ENCODE measurements at regions not wholly inside any gene's neighbourhood (a gene's known extent, or its start where the extent isn't known, plus 50 kb on each side); places are given as distances from the start of the nearest gene placed in this dataset.
"Not testable (repeated sequence)": the region's sequence is repeated elsewhere in the genome, so short reads cannot be mapped to it uniquely, and the experiment has no call there.

- DNase-seq (ENCODE audit: low read depth) = no peak
Measured at GRCh38 chr18:56488739-56489138, 149.7 kb downstream of the TXNL1 start.

- DNase-seq (ENCODE audit: low read depth) = no peak
Measured at GRCh38 chr18:56487801-56488200, 150.6 kb downstream of the TXNL1 start.

DNA sequence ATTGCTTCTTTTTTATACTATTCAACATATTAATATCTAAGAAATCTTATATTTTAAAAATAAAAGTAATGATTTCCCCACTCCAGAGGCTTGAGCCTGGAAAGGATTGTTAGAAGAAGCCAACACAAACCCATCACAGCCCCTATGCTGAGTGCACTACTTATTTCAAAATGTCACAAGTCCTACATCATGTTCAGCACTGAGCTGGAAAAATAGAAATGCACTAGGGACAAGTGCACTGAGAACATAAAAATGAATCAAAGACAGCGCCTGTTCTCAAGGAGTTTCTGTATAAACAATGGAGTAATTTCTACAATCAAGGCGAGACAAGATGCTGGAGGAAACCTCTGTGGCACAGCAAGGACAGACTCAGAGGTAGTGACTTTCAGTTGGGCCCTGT, 155.0 kb downstream of the TXNL1 start:
- no peak for DNase-seq (ENCODE audit: low read depth)

DNA sequence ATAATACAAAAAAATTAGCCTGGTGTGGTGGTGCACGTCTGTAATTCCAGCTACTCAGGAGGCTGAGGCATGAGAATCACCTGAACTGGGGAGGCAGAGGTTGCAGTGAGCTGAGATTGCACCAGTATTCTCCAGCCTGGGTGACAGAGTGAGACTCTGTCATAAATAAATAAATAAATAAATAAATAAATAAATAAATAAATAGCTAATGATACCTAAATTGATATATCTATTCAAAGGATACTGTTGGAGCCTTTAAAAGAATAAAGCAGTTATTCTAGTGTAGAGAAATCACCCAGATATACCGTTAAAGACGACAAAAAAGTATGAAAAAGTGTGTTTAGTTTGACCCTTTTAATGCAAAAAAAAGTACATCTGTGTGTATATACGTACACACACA, 155.6 kb downstream of the TXNL1 start:
- not testable (repeated sequence) for DNase-seq (ENCODE audit: low read depth)

GRCh38 chr18:56481751-56482150, 156.6 kb downstream of the TXNL1 start:
- DNase-seq (ENCODE audit: low read depth) = no peak

DNA sequence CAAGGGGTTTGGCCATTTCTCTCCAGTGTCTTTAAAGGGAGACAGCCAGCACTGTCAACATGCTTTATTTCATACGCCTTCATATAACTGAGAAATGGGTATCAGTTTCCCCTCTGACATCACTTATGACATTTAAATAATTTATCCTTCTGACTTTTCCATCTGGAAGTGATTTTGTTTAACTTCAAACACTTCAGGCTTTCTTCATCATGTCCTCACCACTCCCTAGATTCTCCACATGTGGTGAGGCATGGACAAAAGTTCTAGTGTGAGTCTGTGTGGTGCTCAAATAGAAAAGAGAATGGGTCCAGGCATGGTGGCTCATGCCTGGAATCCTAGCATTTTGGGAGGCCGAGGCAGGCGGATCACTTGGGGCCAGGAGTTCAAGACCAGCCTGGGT, 158.6 kb downstream of the TXNL1 start:
- DNase-seq (ENCODE audit: low read depth) = no peak

- DNase-seq (ENCODE audit: low read depth) = peak; percentile 25
Measured at GRCh38 chr18:56475250-56475649, 163.1 kb downstream of the TXNL1 start.

DNA sequence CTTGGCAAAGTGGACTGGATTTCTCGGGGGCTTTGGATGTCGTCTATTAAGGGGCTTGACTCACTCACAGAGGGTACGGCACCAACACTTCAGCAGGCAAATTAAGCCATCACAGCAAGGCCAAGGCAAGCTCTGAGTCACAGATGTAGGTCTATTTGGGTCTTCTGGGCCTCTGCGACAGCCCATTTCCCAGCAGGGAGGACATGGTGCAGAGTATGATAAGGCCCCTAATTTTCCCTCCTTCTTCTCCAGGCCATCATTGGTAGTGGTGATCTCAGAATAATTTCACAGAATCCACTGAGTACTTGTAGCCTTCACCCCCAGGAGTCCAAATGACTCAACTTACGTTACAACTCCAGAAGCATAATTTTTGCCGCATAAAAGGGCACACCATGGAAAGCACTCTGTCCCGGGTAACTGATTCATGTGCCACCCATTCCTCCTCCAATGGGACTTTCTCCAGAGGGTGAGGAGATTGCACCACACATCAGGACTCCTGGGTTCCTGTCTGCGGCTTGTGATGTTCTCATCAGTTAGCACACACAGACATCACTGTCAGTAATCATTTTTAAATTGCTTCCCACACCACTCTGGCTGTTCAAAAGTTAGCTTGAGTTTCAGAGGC, 164.9 kb downstream of the TXNL1 start:
- DNase-seq (ENCODE audit: low read depth) = no peak

DNA sequence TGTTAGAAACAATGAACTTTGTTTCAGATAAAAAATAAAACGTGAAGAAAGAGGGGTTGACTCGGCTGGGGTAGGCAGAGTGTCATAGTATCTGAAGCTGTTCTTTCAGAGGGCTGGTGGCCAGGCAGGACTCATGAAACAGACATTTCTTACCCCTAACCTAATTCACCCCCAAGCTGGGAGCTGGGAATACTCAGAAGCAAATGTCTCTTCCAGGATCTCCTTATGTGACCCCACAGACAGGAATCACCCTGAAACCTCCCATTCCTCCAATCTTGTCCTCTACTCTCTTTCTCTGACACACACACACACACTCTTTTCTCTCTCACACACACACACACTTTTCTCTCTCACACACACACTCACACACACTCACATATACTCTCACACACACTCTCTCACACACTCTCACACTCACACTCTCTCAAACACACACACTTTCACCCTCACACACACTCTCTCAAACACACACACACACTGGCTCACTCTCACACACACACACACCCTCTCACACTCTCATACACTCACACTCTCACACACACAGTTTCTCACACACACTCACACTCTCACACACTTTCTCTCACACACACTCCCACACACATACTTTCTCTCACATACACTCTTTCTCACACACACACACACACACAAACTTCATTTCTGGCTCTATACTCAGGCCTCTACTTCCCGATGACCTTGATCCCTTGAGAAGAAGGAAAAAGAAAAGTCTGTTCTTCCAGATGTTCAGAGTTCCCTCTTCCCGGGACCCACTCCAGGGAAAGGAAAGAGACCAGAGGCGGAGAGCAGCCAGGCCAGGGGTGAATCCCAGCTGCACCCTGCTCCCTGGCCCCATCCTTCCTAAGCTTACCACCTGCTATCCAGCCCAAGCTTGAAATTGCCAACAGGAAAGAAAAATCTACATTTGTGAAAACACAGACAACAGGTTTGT, 167.7 kb downstream of the TXNL1 start:
- DNase-seq (ENCODE audit: low read depth) = no peak

- DNase-seq (ENCODE audit: low read depth) = no peak
Measured at GRCh38 chr18:56469582-56469981, 168.8 kb downstream of the TXNL1 start.

GRCh38 chr18:56468396-56468795, 170.0 kb downstream of the TXNL1 start:
- DNase-seq (ENCODE audit: low read depth) = no peak

DNA sequence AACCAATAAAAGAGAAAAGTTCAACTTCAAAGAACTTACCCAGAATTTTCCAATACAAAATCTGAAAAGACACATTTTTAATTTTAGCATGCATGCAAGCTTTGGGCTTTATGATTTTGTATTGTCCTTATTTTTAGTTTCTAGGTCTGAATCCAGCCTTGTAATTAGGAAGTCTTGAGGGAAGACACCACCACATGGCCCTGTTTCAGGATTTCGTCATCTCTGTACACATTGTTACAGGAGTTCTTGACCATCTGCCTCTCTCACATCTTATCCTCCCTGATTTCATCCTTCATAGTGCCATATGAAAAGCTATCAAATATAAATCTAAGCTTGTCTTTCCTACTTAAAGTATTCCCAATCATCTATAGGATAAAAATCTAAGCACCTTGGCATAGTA, 176.1 kb downstream of the TXNL1 start:
- no peak for DNase-seq (ENCODE audit: low read depth)

- no peak for DNase-seq (ENCODE audit: low read depth)
Measured at GRCh38 chr18:56461151-56461550, 177.2 kb downstream of the TXNL1 start.

DNA sequence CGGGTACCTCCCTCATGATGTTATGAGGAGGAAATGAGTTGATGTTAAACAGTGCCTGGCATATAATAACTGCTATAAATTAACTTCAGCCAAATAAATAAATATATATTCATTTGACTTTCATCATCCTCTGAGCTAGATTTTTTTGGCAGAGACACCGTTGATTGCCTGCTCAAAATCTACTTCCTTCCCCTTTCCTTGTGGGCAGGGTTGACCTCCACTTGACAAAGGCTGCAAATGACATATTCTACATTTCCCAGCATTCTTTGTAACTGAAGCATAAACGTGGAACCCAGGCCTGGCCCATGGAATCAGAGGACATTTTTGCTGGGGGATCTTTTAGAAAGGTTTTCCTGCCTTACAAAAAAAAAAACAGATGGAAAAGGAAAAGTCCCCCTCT, 177.8 kb downstream of the TXNL1 start:
- DNase-seq (ENCODE audit: low read depth) = no peak

DNA sequence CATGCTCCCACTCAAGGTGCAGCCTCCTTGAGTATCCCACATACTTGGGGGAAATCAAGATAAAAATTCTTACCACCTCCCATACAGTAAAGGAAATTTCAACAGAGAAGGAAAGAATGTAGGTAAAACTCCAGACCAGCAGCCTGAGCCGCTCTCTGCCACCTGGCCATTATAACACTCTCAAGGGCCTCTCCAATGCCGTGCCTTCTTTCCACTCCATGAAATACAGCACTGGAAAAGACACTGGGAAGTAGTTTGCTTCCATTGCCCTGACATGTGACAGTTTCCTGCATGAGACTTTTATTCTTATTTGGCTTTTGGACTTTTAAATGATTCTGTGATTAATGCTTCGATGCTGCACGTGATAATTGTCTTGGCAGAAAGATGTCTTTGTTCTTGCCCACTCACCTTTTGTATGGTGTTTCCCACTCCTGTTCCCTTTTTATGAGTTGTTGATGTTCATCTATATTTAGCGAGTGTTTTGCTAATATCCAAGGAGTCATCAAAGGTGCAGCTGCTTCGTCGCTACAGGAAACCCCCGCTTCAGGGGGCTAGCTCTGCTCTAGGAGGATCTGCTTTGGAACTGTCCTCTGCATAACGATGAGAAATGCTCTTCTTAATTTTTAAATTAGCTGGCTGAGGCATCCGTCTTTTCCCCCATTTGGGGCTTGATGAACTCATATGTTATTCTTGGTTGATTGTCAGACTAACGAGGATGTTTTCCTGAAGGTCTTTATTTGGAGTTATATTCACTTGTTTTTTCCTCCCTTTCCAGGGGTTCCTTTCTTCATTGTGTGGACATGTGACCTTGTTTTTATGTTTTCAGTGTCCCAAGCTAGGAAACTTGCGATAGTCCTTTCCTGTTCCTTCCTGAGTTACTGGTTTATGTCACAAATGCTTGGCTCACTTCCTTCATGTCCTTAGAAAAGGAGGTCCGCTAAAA, 179.4 kb downstream of the TXNL1 start:
- DNase-seq (ENCODE audit: low read depth) = no peak

GRCh38 chr18:56455874-56456273, 182.5 kb downstream of the TXNL1 start:
- no peak for DNase-seq (ENCODE audit: low read depth)

- DNase-seq (ENCODE audit: low read depth) = no peak
Measured at GRCh38 chr18:56455141-56455540, 183.3 kb downstream of the TXNL1 start.

- no peak for DNase-seq (ENCODE audit: low read depth)
Measured at GRCh38 chr18:56453631-56454030, 184.8 kb downstream of the TXNL1 start.

GRCh38 chr18:56451188-56451587, 187.2 kb downstream of the TXNL1 start:
- DNase-seq (ENCODE audit: low read depth) = peak; percentile 29

- DNase-seq (ENCODE audit: low read depth) = no peak
Measured at GRCh38 chr18:56448751-56449150, 189.6 kb downstream of the TXNL1 start.

GRCh38 chr18:56445422-56445821, 193.0 kb downstream of the TXNL1 start:
- DNase-seq (ENCODE audit: low read depth) = no peak

DNA sequence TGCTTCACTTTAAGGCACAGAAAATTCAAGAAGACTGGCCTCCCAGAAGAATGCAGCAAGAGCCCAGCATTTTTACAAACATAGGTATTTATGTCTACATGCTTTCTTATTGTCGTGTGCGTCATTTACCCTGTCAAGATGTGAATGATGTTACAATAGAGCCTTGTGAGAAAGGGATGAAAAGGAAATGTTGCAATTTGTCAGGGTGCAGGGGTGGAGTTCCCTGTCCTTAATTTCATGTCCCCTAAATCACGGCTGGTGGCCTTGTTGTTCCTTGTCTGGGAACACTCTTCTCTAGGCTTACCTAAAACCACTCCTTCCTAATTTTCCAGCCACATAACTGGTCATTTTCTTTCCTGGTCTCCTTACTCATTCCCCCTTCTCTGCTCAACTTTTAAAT, 194.2 kb downstream of the TXNL1 start:
- DNase-seq (ENCODE audit: low read depth) = no peak

Data from M059J (cell line).